ENCODE measurements at regions not wholly inside any gene's neighbourhood (a gene's known extent, or its start where the extent isn't known, plus 50 kb on each side); places are given as distances from the start of the nearest gene placed in this dataset.

DNA sequence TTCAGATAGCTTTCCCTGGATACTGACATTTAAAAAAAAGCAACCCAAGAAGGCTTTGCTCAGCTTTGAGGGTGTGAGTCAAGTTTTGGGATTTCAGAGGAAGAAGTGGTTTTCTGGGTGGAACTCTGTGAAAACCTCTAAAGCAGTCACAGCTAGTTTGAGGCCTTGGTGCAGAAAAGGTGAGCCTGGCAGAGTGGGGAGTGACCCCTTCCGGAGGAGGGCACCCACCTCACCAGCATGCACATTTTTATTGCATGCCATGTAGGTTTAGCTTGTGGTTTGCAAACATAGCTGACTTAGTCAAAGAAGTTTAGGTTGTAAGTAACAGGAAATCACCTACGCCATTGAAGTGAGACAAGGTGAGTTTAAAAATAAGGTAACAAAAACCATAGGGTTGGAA is 146.8 kb upstream of the PMEPA1 start:
- TF ChIP-seq, protein P1, sequence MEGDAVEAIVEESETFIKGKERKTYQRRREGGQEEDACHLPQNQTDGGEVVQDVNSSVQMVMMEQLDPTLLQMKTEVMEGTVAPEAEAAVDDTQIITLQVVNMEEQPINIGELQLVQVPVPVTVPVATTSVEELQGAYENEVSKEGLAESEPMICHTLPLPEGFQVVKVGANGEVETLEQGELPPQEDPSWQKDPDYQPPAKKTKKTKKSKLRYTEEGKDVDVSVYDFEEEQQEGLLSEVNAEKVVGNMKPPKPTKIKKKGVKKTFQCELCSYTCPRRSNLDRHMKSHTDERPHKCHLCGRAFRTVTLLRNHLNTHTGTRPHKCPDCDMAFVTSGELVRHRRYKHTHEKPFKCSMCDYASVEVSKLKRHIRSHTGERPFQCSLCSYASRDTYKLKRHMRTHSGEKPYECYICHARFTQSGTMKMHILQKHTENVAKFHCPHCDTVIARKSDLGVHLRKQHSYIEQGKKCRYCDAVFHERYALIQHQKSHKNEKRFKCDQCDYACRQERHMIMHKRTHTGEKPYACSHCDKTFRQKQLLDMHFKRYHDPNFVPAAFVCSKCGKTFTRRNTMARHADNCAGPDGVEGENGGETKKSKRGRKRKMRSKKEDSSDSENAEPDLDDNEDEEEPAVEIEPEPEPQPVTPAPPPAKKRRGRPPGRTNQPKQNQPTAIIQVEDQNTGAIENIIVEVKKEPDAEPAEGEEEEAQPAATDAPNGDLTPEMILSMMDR (conservative IDR thresholded peaks at IDR 0.05) = no peak
- H2BK12ac ChIP-seq (ENCODE audit: insufficient read length, low read depth, low read length) = no peak overlapping the region
- no peaks in the 10 kb centered on the region for H3K27me3 ChIP-seq (ENCODE audit: insufficient read depth, low read length)
- H3T11ph ChIP-seq (ENCODE audit: low read length) = no peak overlapping the region
- no peak overlapping the region for H2BK15ac ChIP-seq (ENCODE audit: low read depth, low read length)
- H3K9me3 ChIP-seq (ENCODE audit: control insufficient read depth, low read depth, low read length) = no peaks in the 10 kb centered on the region
- H3K4me1 Mint-ChIP-seq = no peaks in the 10 kb centered on the region
- no peaks in the 10 kb centered on the region for H3K79me2 ChIP-seq (ENCODE audit: insufficient read depth, low read length)
- H3K4me1 ChIP-seq (ENCODE audit: insufficient read depth, low read length) = no peaks in the 10 kb centered on the region
- H2BK20ac ChIP-seq (ENCODE audit: low read depth, low read length, poor library complexity, severe bottlenecking) = no peak overlapping the region
- no peak overlapping the region for H3K4me2 ChIP-seq (ENCODE audit: insufficient read depth, insufficient read length, low read length)
- no peak overlapping the region for H3K18ac ChIP-seq (ENCODE audit: insufficient read length, low read depth, low read length)
- no peak overlapping the region for H2AFZ ChIP-seq (ENCODE audit: low read length)
- no peak overlapping the region for H3K14ac ChIP-seq (ENCODE audit: insufficient read depth, low read length)
- no peak overlapping the region for H2AK5ac ChIP-seq (ENCODE audit: insufficient read length, low read length)
- no peak overlapping the region for H3K4me3 Mint-ChIP-seq
- H4K91ac ChIP-seq (ENCODE audit: insufficient read length, low read depth, low read length) = no peak overlapping the region
- no peak overlapping the region for H3K27ac Mint-ChIP-seq
- no peaks in the 10 kb centered on the region for H3K9me3 Mint-ChIP-seq
- H3K56ac ChIP-seq (ENCODE audit: insufficient read length, low read depth, low read length) = no peak overlapping the region
- WGBS (ENCODE audit: extremely low coverage, insufficient read length, low lambda C conversion rate) = no CpG with 5 or more reads among the region's 2 CpGs
- H3K23ac ChIP-seq (ENCODE audit: insufficient read length, low read depth, low read length) = no peak overlapping the region
- H3K36me3 Mint-ChIP-seq (ENCODE audit: insufficient read depth in 1 of 3, low read depth in 3 of 3) = no peaks in the 10 kb centered on the region
- no peaks in the 10 kb centered on the region for H3K23me2 ChIP-seq (ENCODE audit: insufficient read length, low read depth, low read length, poor library complexity, severe bottlenecking)
- H3K79me1 ChIP-seq (ENCODE audit: insufficient read depth, low read depth, low read length, poor library complexity, severe bottlenecking) = no peaks in the 10 kb centered on the region
- H4K5ac ChIP-seq (ENCODE audit: insufficient read length, low read depth, low read length) = no peak overlapping the region
- no peak overlapping the region for H3K27ac ChIP-seq (ENCODE audit: insufficient read length, low read depth, low read length)
- no peak overlapping the region for H3K9ac ChIP-seq (ENCODE audit: extremely low read depth, insufficient read length, low read length)
- no peaks in the 10 kb centered on the region for H4K20me1 ChIP-seq (ENCODE audit: control insufficient read depth, insufficient read depth, insufficient read length)
- H3K4ac ChIP-seq (ENCODE audit: low read depth, low read length) = no peak overlapping the region
- DNase-seq = peak; percentile 5
- no peak overlapping the region for H2BK5ac ChIP-seq (ENCODE audit: insufficient read length, low read length)
- peaks cover 2% of the 10 kb centered on the region for H3K27me3 Mint-ChIP-seq (ENCODE audit: low read depth)
- no peak overlapping the region for H2BK120ac ChIP-seq (ENCODE audit: low read depth, low read length, poor library complexity, severe bottlenecking)
- H4K8ac ChIP-seq (replicated peaks; ENCODE audit: insufficient read length, low read depth, low read length) = no peak overlapping the region
